ENCODE measurements at regions not wholly inside any gene's neighbourhood (a gene's known extent, or its start where the extent isn't known, plus 50 kb on each side); places are given as distances from the start of the nearest gene placed in this dataset.
"Not testable (repeated sequence)": the region's sequence is repeated elsewhere in the genome, so short reads cannot be mapped to it uniquely, and the experiment has no call there.

GRCh38 chr17:68674029-68674925 is 73.1 kb upstream of the FAM20A start:
- no peak for DNase-seq (ENCODE audit: extremely low spot score, insufficient read length, low read depth)
- no peak for FAIRE-seq

- DNase-seq (ENCODE audit: extremely low spot score, insufficient read length, low read depth) (no peak), FAIRE-seq (no peak)
These were observed 70.0 kb upstream of the FAM20A start for GRCh38 chr17:68670967-68671693.

- DNase-seq (ENCODE audit: extremely low spot score, insufficient read length, low read depth); FAIRE-seq: not testable (repeated sequence)
These were observed 65.3 kb upstream of the FAM20A start for GRCh38 chr17:68666438-68666837.

- no peak for FAIRE-seq
- no peak for DNase-seq (ENCODE audit: extremely low spot score, insufficient read length, low read depth)
These were observed 64.2 kb upstream of the FAM20A start for GRCh38 chr17:68665373-68665772.

GRCh38 chr17:68662479-68662878 is 61.3 kb upstream of the FAM20A start:
- no peak for DNase-seq (ENCODE audit: extremely low spot score, insufficient read length, low read depth)
- no peak for FAIRE-seq

GRCh38 chr17:68662037-68662432 is 60.9 kb upstream of the FAM20A start:
- FAIRE-seq (no peak), DNase-seq (ENCODE audit: extremely low spot score, insufficient read length, low read depth) (no peak)

GRCh38 chr17:68661265-68662036 is 60.3 kb upstream of the FAM20A start:
- DNase-seq (ENCODE audit: extremely low spot score, insufficient read length, low read depth) (no peak), FAIRE-seq (no peak)

GRCh38 chr17:68660302-68660701 is 59.1 kb upstream of the FAM20A start:
- FAIRE-seq (no peak), DNase-seq (ENCODE audit: extremely low spot score, insufficient read length, low read depth) (no peak)

- DNase-seq (ENCODE audit: extremely low spot score, insufficient read length, low read depth) (no peak), FAIRE-seq (no peak)
These were observed 58.0 kb upstream of the FAM20A start for GRCh38 chr17:68658999-68659780.

- FAIRE-seq = no peak
- DNase-seq (ENCODE audit: extremely low spot score, insufficient read length, low read depth) = no peak
These were observed 56.4 kb upstream of the FAM20A start for GRCh38 chr17:68657576-68657975.

- FAIRE-seq = no peak
These were observed 56.0 kb upstream of the FAM20A start for GRCh38 chr17:68657166-68657565.

GRCh38 chr17:68656666-68657065 is 55.5 kb upstream of the FAM20A start:
- DNase-seq (ENCODE audit: extremely low spot score, insufficient read length, low read depth) (no peak), FAIRE-seq (no peak)

More at GRCh38 chr17:68657166-68657565, 56.0 kb upstream of the FAM20A start:
- DNase-seq (ENCODE audit: extremely low spot score, insufficient read length, low read depth) = no peak
